GM23338 (cell line): ENCODE measurements at regions not wholly inside any gene's neighbourhood (a gene's known extent, or its start where the extent isn't known, plus 50 kb on each side); places are given as distances from the start of the nearest gene placed in this dataset.

Experiments used
- CTCF ChIP-seq, 2 experiments: fragments of 200-600 bp in 1 of 2; sonication (generic) in 1 of 2; conservative IDR thresholded peaks; 2 replicates each; pipeline versions ENCODE4 v1.5.1 to v1.6.1; 2016 to 2017; ENCODE audit warnings: antibody characterized with exemption in 2 of 2, low read depth in 2 of 2, mild to moderate bottlenecking in 2 of 2, moderate library complexity in 1 of 2
- EZH2 ChIP-seq: fragments of 200-600 bp; sonication (generic); IDR thresholded peaks from one replicate; pipeline ENCODE4 v1.8.0; 2017; ENCODE audit warnings: antibody characterized with exemption, mild to moderate bottlenecking, low read depth; ENCODE audit not compliant: unreplicated experiment
- POLR2AphosphoS5 ChIP-seq: IDR thresholded peaks from 2 replicates; pipeline ENCODE4 v1.6.1; 2016; ENCODE audit warnings: antibody characterized with exemption, low read depth
- STAT1 ChIP-seq: IDR thresholded peaks from one replicate; pipeline ENCODE4 v1.6.1; 2016; ENCODE audit warnings: antibody characterized with exemption; ENCODE audit not compliant: unreplicated experiment

- TF ChIP-seq EZH2 (no peak), CTCF (conservative IDR thresholded peaks at IDR 0.05; ENCODE audit: low read depth in 2 of 2) (no peak), POLR2AphosphoS5 (no peak), STAT1 (no peak)
Observed at GRCh38 chr1:172978595-172978994, 72.1 kb downstream of the TNFSF18 start.
